ENCODE measurements at regions not wholly inside any gene's neighbourhood (a gene's known extent, or its start where the extent isn't known, plus 50 kb on each side); places are given as distances from the start of the nearest gene placed in this dataset.
A peak's percentile ranks its signal among the peaks of the same experiment; 100 is the strongest.
"Not testable (repeated sequence)": the region's sequence is repeated elsewhere in the genome, so short reads cannot be mapped to it uniquely, and the experiment has no call there.

DNA sequence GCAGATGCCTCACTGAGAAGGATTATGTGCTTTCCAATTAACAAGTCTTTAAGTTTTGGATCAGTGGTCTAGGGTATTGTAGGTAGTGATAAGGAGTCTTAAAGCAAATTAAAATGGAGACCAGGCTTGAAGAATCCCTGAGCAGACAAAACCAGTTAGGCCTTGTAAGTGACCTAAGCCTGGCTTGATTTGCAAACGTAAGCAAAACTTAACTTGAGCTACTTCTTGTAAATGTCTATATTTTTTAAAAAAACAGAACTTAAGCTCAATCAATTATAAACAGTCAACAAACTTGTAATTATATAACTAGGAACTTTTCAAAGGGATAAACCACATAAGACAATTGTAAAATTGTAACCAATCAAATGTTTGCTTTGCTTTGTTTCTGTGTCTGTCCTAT, 72.7 kb upstream of the NALF2 start:
- no peak for DNase-seq

DNA sequence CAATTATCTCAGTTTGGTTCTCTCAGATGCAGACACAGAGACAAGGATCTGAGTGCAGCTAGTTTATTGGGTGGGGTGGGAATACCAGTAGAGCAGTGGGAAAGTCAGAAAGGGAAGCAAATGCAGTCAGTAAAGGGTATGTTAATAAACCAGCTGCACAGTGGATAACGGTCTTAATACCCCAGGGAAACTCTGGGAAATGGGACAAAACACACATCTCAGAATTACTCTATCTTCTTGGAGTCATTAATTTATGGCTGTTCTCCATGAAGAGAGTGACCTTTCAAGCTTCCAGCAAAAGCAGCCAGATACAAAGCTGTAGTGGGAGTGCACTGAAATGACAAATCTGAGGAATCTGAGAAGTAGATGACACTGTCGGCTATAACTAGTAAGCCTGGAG, 73.3 kb upstream of the NALF2 start:
- no peak for DNase-seq

DNA sequence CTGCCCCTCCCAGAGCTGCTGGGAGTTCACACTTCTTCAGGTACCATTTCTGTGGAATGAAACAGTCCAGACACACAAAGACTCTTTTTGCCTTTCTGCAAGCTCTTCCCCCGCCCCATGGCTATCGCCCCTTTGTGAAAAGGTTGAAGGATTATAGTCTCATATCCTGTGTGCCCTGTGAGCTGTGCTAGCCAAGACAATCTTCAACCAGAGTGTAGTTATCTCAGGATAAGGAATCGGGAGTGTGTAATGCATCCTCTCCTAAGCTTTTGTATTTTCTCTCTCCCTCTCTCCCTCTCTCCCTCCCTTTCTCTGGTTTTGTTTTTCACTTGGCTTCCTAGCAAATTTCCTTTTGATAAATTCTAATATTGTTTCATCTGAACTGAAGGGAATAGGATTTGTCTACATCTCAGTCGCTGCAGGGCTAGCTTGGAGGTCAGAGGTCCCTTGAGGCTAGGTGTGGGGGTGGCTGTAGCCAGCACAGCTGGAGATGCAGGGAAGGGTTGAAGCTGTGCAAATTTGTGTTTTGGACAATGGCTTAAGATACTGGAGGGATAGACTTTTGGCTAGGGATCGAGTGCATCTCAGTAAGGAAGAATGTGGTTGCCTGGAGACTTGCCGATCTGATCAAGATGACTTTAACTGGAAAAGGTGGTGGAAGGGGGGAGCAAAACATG, 74.6 kb upstream of the NALF2 start:
- DNase-seq, result no peak

DNA sequence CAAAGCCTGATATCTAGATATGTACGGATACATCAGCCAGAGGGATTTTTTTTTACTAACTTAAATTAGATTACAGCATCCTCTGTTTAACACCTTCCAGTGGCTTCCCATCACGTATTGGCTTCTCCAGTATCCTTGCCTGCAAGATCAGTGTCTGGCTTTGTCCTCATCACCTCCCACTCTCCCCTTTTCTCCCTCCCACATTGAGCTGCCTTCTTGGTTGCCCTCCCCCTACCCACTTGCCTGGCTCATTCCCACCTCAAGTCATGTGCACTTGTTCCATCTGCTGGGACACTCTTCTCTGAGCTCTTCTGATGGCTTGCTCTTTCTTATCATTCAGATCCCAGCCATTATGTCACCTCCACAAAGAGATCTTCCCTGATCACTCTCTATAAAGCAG, 75.9 kb upstream of the NALF2 start:
- DNase-seq, result no peak

DNA sequence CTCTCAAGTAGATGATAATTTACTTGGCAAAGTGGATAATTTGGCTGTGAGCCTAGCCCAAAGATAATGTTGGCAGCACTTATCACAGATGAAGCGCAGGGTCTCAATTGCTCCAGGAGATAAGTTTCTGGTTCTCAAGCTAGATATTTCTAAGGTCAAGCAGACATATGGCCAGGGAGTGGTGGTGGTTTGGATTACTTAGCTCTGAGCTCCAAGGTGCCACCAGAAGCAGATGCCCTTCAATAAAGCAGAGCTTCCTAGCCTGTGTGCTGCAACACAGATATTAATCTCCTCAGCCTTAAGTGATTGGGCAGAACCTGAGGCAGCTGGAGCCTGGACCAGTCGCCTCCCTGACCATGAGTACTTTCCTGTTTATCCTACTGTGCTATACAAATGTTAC, 79.2 kb upstream of the NALF2 start:
- DNase-seq, result no peak

DNA sequence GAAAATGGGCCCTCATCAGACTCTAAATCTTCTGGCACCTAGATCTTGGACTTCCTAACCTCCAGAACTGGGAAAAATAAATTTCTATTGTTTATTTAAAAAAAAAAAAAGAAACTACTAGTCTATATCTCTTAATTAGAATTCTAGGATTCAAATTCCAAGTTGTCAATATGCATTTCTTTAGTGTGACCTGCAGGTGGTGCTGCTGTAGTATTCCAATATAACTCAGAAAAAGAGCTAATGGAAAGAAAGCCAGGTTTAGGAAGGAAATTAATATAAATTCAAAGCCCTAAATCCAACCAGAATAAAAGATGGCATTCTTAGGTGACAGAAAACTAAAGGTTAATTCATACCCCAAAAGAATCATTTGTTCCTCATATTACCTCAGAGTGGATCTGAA, 80.0 kb upstream of the NALF2 start:
- no peak for DNase-seq

GRCh38 chrX:69422208-69422607, 81.9 kb upstream of the NALF2 start:
- DNase-seq, result not testable (repeated sequence)

- no peak for DNase-seq
Measured at GRCh38 chrX:69415698-69416097, 88.4 kb upstream of the NALF2 start.

GRCh38 chrX:69412661-69413060, 91.5 kb upstream of the NALF2 start:
- no peak for DNase-seq

GRCh38 chrX:69398881-69399280, 105.2 kb upstream of the NALF2 start:
- no peak for DNase-seq

DNA sequence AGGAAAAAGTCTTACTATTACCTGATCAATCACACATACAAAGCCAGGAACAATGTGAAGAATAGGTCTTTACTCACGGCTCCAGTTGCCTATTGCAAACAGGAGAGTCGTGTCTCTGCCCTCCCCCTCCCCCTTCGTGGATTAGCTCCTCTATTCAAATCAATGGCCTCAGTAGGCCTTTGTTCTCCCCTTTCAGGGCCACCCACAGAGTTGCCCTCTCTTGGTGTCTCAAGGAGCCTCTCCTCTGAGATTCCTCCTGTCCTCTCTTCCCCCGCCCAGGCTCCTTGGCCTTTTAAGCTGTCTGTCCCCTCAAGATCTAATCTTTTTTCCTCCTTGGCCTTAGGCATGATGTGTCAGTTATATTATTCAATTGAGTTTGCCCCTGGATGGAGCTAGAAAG, 107.2 kb upstream of the NALF2 start:
- DNase-seq, result no peak

DNA sequence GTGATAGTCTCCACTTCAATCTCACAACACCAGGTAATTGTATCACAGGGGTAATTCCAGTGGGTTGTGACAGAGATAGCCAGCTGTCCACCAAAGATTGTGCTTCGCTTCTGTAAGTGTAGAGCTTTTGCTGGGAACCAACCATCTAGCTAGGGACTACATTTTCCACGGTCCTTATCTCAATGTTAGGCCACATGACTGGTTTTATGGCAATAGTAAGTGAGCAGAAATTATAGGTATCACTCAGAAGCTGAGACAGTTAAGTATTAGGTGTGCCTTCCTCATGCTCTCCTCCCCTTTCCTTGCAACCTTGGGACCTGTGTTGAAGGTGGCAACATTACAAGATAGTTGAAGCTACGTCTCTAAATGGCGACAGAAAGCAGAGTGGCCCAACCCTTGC, 108.8 kb upstream of the NALF2 start:
- no peak for DNase-seq

DNA sequence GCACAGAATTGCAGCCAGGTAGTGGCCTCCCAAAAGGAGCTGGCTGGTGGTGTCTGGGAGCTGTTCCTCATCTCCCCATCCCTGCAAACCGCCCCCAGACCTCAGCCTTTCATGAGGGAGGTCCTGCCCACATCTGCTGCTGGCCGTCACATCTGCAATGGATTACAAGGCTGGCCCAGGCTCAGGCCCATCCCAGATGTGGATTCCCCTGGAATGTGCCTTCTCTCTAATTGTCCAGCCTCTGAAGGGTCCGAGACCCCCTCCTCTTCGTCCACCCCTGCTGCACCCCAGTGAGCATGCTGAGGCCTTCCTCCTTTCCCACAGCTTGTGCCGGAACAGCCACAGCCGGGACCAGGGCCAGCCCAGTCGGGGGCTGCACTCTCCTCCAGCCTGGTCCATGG, 115.0 kb upstream of the NALF2 start:
- DNase-seq, result no peak

DNA sequence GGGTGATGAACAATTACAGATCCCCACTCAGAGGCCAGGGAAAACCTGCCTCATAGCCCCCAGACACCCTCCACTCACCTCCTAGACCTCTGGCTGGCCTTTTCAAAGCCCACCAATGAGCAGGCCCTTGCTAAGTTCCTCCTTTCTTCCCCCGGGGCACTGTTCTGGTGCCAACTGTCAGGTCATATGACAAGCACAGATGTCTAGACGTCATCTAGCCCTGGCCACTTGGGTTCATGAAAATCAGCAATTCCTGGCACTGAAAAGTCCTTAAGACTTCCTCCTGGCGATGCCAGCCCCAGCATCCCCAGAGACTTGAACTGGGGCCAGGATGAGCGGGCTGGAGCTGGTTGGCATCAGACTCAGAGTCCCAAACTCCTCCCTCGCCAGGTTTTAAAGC, 115.6 kb upstream of the NALF2 start:
- no peak for DNase-seq

- peak in 3 of 6 experiments; percentile 1 to 7 (median 3) for DNase-seq
Measured at GRCh38 chrX:69387567-69388487, 116.3 kb upstream of the NALF2 start.

DNA sequence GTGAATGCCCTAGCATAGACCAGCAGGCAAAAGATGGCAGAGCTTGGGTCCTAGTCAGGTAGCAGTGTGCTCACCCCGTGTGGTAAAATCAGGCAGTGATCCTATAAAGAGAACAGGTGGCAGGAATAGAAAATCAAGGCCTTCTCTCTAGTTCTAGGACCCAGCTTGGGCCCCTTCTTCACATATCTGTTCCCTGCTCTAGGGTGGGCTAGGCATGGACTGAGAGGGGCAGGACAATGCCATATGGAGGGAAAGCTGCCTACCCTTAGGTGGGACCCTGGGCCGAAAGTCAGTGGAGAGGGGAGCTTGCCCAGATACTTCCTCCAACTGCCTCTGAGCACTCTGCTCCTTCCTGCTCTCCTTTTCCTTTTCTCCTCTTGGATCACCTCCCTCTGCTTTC, 117.4 kb upstream of the NALF2 start:
- no peak for DNase-seq

GRCh38 chrX:69379412-69379811, 124.7 kb upstream of the NALF2 start:
- no peak for DNase-seq

DNA sequence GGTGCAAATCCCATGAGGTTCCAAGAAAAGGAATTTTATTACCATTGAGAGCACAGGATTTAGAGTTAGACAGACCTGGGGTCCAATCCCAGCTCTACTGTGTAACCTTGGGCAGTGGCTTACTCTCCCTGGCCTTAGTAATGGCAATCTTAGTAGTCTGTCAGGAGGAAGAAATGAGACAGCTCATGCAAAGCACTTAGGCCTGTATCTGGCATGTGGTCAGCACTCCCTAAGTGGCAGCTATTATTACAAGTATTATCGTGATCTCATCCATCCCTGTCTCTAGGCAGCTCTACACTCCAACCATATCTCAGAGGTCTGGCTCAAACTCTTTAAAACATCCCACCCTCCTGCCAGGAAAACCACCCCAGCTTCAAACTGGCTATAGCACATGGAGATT, 129.6 kb upstream of the NALF2 start:
- no peak for DNase-seq

DNA sequence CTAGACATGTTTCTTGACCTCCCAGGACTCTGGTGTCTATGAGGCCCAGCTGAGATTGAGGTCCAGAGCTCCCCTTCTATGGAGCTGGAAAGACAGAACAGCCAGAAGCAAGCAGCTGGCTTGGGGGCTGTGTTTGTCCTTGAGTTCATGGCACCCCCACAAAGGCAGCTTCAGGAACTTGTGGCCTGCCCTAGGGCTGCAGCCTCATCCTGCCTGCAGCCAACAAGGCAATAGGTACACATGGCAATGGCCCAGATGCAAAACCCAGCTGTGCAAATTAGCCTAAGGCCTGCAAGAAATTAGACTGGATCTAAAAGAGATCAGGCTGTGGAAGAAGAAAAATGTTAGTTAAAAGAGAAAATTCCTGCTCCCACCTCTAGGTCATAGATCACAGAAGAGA, 131.7 kb upstream of the NALF2 start:
- no peak for DNase-seq

GRCh38 chrX:69371159-69371558, 133.0 kb upstream of the NALF2 start:
- no peak for DNase-seq

DNA sequence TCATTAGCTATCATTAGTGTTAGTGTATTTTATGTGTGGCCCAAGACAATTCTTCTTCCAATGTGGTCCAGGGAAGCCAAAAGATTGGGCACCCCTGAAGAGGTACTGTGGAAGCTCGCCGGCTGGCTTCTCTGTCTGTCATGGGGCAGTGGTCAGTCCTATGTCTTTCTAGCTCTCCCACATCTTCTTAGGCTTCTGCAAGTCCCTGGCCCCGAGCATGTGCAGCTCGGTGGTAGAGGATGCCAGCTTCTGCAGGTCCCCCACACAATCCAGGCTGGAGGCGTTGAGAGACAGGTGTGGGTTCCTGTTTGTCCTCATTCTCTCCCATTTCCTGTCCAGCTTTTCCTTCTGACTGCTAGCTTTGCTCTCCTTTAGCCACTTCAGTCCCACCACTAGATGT, 134.1 kb upstream of the NALF2 start:
- DNase-seq, result no peak

DNA sequence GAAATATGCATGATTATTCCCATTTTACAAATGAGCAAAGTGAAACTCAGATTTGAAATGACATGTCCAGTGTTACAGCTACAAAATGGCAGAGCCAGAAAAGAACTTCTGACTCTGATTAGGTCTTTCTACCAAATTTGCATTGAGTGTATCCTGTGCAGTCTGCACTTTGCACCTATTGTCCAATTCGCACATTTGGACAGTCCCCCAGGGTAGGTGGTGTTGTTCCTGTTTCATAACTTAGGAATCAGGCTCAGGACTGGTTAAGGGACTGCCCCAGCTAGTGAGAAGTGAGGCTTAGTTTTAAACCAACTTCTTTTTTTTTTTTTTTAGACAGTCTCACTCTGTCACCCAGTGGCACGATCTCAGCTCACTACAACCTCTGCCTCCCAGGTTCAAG, 137.9 kb upstream of the NALF2 start:
- no peak for DNase-seq

DNA sequence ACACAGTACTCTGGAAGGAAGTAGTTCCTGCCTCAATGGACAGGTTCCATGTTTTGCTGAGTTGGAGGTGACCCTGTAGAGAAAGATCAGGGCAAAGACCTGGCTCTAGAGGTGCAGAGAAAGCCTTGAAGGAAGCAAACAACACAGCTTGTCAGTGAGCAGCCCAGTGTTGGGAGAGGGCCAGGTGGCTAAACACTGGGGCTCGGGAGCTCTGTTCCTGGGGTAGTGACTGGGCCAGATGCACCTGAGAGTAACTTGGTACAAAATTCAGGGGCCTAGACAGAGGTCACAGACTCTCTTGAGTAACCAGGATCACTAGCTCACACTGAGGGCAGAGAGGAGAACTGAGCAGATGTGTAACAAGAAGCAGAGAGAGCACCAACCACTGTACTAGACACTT, 138.4 kb upstream of the NALF2 start:
- no peak for DNase-seq

DNA sequence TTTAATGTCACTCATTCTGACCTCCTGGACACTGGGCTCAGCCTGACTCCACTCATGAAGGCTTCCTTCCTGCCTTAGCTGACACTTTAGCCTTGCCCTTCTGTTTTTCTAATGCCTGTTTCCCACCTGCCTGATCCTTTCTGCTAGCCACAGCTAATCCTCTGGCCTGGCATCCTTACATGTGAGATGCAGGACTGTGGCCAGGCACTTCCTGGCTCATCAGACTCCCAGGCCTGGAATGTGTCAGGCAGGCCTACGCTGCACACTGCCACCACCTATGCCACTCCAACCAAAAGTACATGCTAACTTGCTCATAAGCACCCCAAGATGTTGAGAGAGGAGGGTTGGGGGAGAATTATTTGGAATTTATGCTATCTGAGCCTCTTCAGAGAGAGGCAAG, 138.8 kb upstream of the NALF2 start:
- DNase-seq, result no peak

GRCh38 chrX:69362856-69363255, 141.3 kb upstream of the NALF2 start:
- DNase-seq, result no peak
